ENCODE measurements at regions not wholly inside any gene's neighbourhood (a gene's known extent, or its start where the extent isn't known, plus 50 kb on each side); places are given as distances from the start of the nearest gene placed in this dataset.

DNA sequence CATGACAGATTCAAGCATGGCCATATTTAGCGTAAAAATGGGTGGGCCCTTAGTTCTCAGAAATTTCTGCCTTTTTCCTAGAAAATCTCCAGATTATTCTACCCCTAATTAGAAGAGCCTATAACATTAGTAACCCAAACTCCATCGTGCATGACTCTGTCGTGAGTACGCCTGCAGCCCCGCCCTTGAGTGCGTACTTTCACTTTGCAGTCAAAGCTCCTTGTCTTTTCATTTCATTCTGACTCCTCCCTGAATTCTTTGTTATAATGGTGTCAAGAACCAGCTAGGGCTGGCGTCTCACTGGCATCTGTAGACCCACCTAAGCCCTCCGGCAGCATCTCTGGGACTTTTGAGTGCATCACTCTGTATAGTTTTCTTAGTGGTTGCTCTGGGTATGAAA, 61.7 kb upstream of the NOX3 start:
- TF ChIP-seq GATA2 (IDR thresholded peaks at IDR 0.05; ENCODE audit: low read depth, low read length) (no peak), GATA3 (IDR thresholded peaks at IDR 0.05; ENCODE audit: low read depth, low read length) (no peak)
